ENCODE measurements at regions not wholly inside any gene's neighbourhood (a gene's known extent, or its start where the extent isn't known, plus 50 kb on each side); places are given as distances from the start of the nearest gene placed in this dataset.

DNA sequence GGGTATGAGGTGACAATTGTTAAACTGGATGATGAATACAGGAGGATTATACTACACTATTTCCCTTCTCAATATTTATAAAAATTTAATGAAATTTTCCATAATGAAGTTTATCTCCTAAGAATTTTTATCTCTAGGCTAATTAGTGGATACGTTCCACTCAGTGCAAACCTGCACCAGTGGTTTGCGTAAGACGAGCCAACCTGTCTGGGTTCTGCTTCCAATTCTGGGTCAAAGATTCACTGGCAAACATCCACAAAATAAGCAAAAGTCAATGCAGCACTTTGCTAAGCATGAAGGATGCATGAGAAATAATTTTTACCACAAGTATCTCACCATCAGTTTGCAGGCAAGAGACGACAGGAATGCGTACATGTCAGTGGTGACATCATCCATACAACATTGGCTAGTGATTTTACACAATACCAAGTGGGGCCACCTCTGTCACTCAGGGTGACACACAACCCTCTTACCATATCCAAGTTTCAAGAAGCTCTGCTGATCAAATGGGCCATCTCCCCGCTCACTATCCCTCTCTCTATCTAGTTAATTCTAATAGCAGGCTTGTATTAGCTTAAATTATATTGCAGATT is 51.7 kb downstream of the FAM50B start:
- H3K4me1 Mint-ChIP-seq: peaks cover 12% of the 10 kb centered on the region
- H3K36me3 Mint-ChIP-seq: no peaks in the 10 kb centered on the region
- no peaks in the 10 kb centered on the region for H3K36me3 ChIP-seq (replicated peaks in 1 of 2; ENCODE audit: control insufficient read depth in 1 of 2, insufficient read depth in 2 of 2, low read length in 2 of 2)

DNA sequence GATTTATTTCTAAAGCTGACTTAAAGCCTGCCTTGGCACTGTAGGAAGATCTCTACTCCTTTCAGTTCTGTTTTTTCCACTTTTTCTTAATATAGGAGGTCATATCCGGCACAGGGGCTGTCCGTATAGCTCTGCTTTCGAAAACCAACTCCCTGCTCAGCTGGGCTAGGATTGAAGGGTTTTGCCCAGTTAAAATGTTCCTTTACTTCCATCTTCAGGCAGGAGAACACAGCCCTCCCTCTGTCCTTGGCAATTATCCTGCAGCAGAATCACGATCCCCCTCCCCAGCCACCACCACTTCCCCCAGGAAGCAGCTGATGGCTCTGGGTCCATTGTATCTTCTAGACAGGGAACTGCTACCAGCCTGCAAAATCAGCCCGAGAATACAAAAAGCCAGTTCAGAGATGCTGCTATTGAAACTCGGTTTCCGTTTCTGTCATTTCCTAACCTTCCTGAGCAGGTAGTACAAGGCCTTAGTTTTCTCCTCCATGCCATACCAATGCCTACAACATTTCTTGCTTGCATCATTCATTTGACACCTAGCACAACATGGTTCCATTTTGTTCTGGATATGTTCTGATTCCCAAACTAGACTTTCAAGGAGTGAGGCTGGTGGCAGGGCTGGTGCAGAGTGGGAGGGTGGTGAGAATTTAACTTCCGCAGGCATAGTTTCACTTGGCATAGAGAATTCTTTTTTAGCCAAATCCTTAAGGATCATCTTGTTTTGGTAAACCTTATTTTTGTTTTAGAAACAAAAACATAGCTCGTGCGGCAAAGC is 53.9 kb downstream of the FAM50B start:
- peak overlapping the region in 2 of 7 donors; percentile 3 to 55 for H3K27ac Mint-ChIP-seq
- Histone ChIP-seq H3K27me3 (ENCODE audit: control insufficient read depth in 2 of 2, insufficient read depth in 2 of 2, low read length in 2 of 2) (no peaks in the 10 kb centered on the region), H3K79me2 (ENCODE audit: insufficient read depth, low read length) (no peaks in the 10 kb centered on the region), H3K4me3 (replicated peaks in 1 of 3; ENCODE audit: low read depth in 2 of 3, low read length in 3 of 3) (peak overlapping the region in 1 of 3 experiments; percentile 67), H3K9ac (ENCODE audit: insufficient read depth, low read length, poor library complexity, severe bottlenecking) (no peak overlapping the region), H3K27ac (ENCODE audit: low read depth in 1 of 2, low read length in 2 of 2) (no peak overlapping the region), H2AFZ (ENCODE audit: insufficient read depth, low read depth, low read length, poor library complexity, severe bottlenecking) (peak overlapping the region; percentile 54), H3K9me3 (replicated peaks in 1 of 2; ENCODE audit: control insufficient read depth in 1 of 2, insufficient read depth in 1 of 2, low read length in 2 of 2) (no peaks in the 10 kb centered on the region), H4K20me1 (ENCODE audit: insufficient read depth, low read length) (no peaks in the 10 kb centered on the region), H3K4me1 (ENCODE audit: control insufficient read depth in 1 of 2, insufficient read depth in 2 of 2, low read length in 2 of 2) (peaks cover 10% of the 10 kb centered on the region in 2 donors), H3K4me2 (replicated peaks; ENCODE audit: extremely low read depth, low read length, poor library complexity, severe bottlenecking) (peak overlapping the region; percentile 57), H3K36me3 (replicated peaks in 1 of 2; ENCODE audit: control insufficient read depth in 1 of 2, insufficient read depth in 2 of 2, low read length in 2 of 2) (no peaks in the 10 kb centered on the region)
- intact Hi-C loops (cut with micrococcal nuclease): no loop called here
- WGBS (ENCODE audit: insufficient coverage): 19% methylated on average over 7 of the region's 10 CpGs
- peak in 1 of 3 donors; percentile 13 for DNase-seq
- H3K9me3 Mint-ChIP-seq: no peaks in the 10 kb centered on the region
- H3K4me1 Mint-ChIP-seq: peaks cover 12% of the 10 kb centered on the region
- no peaks in the 10 kb centered on the region for H3K36me3 Mint-ChIP-seq
- peaks cover 4 to 8% (median 5%) of the 10 kb centered on the region in 3 donors for H3K27me3 Mint-ChIP-seq (ENCODE audit: low read depth in 3 of 3)
- TF ChIP-seq CTCF (IDR thresholded peaks at IDR 0.05): no peak
- peak overlapping the region; percentile 75 to 84 for H3K4me3 Mint-ChIP-seq

More for the DNA sequence above, 51.7 kb downstream of the FAM50B start:
- Histone ChIP-seq H4K20me1 (ENCODE audit: insufficient read depth, low read length) (no peaks in the 10 kb centered on the region), H3K27ac (ENCODE audit: low read depth in 1 of 2, low read length in 2 of 2) (no peak overlapping the region), H3K4me2 (replicated peaks; ENCODE audit: extremely low read depth, low read length, poor library complexity, severe bottlenecking) (no peak overlapping the region), H3K9ac (ENCODE audit: insufficient read depth, low read length, poor library complexity, severe bottlenecking) (no peak overlapping the region), H3K27me3 (ENCODE audit: control insufficient read depth in 2 of 2, insufficient read depth in 2 of 2, low read length in 2 of 2) (no peaks in the 10 kb centered on the region), H2AFZ (ENCODE audit: insufficient read depth, low read depth, low read length, poor library complexity, severe bottlenecking) (no peak overlapping the region), H3K9me3 (replicated peaks in 1 of 2; ENCODE audit: control insufficient read depth in 1 of 2, insufficient read depth in 1 of 2, low read length in 2 of 2) (no peaks in the 10 kb centered on the region), H3K4me1 (ENCODE audit: control insufficient read depth in 1 of 2, insufficient read depth in 2 of 2, low read length in 2 of 2) (peaks cover 10% of the 10 kb centered on the region in 2 donors), H3K79me2 (ENCODE audit: insufficient read depth, low read length) (no peaks in the 10 kb centered on the region), H3K4me3 (replicated peaks in 1 of 3; ENCODE audit: low read depth in 2 of 3, low read length in 3 of 3) (no peak overlapping the region)
- no peak for TF ChIP-seq CTCF (IDR thresholded peaks at IDR 0.05)
- DNase-seq: no peak
- H3K4me3 Mint-ChIP-seq: no peak overlapping the region
- peaks cover 2 to 6% (median 5%) of the 10 kb centered on the region in 3 donors for H3K27me3 Mint-ChIP-seq (ENCODE audit: low read depth in 3 of 3)
- intact Hi-C loops (cut with micrococcal nuclease): no loop called here
- no peak overlapping the region for H3K27ac Mint-ChIP-seq
- H3K9me3 Mint-ChIP-seq: no peaks in the 10 kb centered on the region
- 90% methylated on average over 5 of the region's 6 CpGs for WGBS (ENCODE audit: insufficient coverage)
